SU-DHL-6 (cell line): ENCODE measurements at regions not wholly inside any gene's neighbourhood (a gene's known extent, or its start where the extent isn't known, plus 50 kb on each side); places are given as distances from the start of the nearest gene placed in this dataset.

Experiments used
- EZH2phosphoT487 ChIP-seq: fragments of 200-600 bp; sonication (generic), shearing (Covaris generic); conservative IDR thresholded peaks from 2 replicates; pipeline ENCODE4 v1.6.1; 2018; ENCODE audit warnings: mild to moderate bottlenecking, antibody characterized with exemption, low read length, moderate library complexity, mixed read lengths
- TF ChIP-seq, protein P1 (sequence below): fragments of 200-600 bp; sonication (generic); IDR thresholded peaks from one replicate; pipeline ENCODE4 v1.5.1; 2017; ENCODE audit warnings: antibody characterized with exemption, mild to moderate bottlenecking, low read length, moderate library complexity; ENCODE audit not compliant: insufficient read depth, poor library complexity, severe bottlenecking

DNA sequence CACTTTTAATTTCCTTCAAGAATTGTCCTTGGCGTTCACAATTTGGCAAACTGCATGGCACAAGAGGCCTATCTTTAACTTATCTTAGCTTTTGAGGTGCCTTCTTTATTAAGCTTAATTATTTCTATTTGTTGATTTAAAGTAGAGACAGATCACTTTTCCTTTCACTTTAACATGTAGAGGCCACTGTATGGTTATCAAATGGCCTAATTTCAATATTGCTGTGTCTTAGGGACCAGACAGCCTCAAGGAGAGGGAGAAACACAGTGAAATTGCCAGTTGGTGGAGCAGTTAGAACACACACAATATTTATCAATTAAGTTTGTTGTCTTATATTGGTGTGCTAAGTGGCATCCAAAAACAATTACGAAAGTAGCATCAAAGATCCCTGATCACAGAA, 1013.9 kb downstream of the KCNT2 start:
- TF ChIP-seq, protein P1, sequence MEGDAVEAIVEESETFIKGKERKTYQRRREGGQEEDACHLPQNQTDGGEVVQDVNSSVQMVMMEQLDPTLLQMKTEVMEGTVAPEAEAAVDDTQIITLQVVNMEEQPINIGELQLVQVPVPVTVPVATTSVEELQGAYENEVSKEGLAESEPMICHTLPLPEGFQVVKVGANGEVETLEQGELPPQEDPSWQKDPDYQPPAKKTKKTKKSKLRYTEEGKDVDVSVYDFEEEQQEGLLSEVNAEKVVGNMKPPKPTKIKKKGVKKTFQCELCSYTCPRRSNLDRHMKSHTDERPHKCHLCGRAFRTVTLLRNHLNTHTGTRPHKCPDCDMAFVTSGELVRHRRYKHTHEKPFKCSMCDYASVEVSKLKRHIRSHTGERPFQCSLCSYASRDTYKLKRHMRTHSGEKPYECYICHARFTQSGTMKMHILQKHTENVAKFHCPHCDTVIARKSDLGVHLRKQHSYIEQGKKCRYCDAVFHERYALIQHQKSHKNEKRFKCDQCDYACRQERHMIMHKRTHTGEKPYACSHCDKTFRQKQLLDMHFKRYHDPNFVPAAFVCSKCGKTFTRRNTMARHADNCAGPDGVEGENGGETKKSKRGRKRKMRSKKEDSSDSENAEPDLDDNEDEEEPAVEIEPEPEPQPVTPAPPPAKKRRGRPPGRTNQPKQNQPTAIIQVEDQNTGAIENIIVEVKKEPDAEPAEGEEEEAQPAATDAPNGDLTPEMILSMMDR = no peak
- TF ChIP-seq EZH2phosphoT487 = no peak
